SH-SY5Y (cell line): ENCODE measurements at regions not wholly inside any gene's neighbourhood (a gene's known extent, or its start where the extent isn't known, plus 50 kb on each side); places are given as distances from the start of the nearest gene placed in this dataset.

ENCODE experiments used
- GATA2 ChIP-seq: IDR thresholded peaks from 2 replicates; pipeline ENCODE4 v1.6.1; 2011; ENCODE audit warnings: mild to moderate bottlenecking, low read depth, low read length
- GATA3 ChIP-seq: IDR thresholded peaks from 2 replicates; pipeline ENCODE4 v1.6.1; 2011; ENCODE audit warnings: low read depth, mild to moderate bottlenecking, low read length, moderate library complexity

DNA sequence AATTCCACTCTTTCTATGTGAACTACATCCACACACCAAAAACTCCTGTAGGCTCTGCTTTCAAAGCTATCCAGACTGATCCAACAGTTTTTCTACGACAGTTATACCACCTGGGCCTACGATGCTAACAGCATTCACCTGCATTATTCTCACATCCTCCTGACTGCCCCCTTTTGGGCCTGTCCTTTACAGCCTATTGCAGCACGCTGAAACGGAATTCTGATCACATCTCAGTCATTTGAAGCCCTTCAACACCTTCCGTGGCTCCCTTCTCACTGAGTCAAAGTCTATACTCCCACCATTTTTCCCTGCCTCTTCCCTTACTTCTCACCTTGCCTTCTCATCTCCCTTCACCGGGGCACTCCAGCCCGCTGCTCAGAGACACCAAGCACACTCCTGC is 791.3 kb upstream of the KIRREL3 start:
- no peak for TF ChIP-seq GATA3
- no peak for TF ChIP-seq GATA2
